Fibroblast of lung (primary cell): ENCODE measurements at regions not wholly inside any gene's neighbourhood (a gene's known extent, or its start where the extent isn't known, plus 50 kb on each side); places are given as distances from the start of the nearest gene placed in this dataset.

Source experiments
- DNase-seq, 2 donors: peaks; one replicate each; pipeline versions ENCODE4 v3.0.0 to v3.0.0-alpha.2; 2010; ENCODE audit warnings: low read depth in 2 of 2
- H2AFZ ChIP-seq: 2 replicates; pipeline ENCODE4 v1.5.1; 2012; ENCODE audit warnings: low read length, control low read depth, inconsistent platforms
- H3K27ac ChIP-seq: 2 replicates; pipeline ENCODE4 v1.5.1; 2011; ENCODE audit warnings: low read length, control low read depth; ENCODE audit not compliant: insufficient read depth
- H3K27me3 ChIP-seq: 2 replicates; pipeline ENCODE4 v1.5.1; 2011; ENCODE audit warnings: mild to moderate bottlenecking, low read length; ENCODE audit not compliant: control insufficient read depth, insufficient read depth
- H3K36me3 ChIP-seq: 2 replicates; pipeline ENCODE4 v1.5.1; 2011; ENCODE audit warnings: low read length; ENCODE audit not compliant: control insufficient read depth, insufficient read depth
- H3K4me1 ChIP-seq: 2 replicates; pipeline ENCODE4 v1.5.1; 2011; ENCODE audit warnings: low read length; ENCODE audit not compliant: control insufficient read depth, insufficient read depth; ENCODE audit errors: extremely low read depth
- H3K4me2 ChIP-seq: 2 replicates; pipeline ENCODE4 v1.5.1; 2011; ENCODE audit warnings: low read length, control low read depth; ENCODE audit not compliant: insufficient read depth; ENCODE audit errors: extremely low read depth
- H3K4me3 ChIP-seq, 4 experiments: fragments of 200-600 bp in 1 of 4; sonication (generic) in 1 of 4; replicated peaks in 1 of 4; 2 replicates each; pipeline ENCODE4 v1.5.1; 2011 to 2016; ENCODE audit warnings: low read length in 4 of 4, low read depth in 3 of 4, mild to moderate bottlenecking in 3 of 4, control low read depth in 2 of 4, inconsistent platforms in 1 of 4, mixed read lengths in 1 of 4; ENCODE audit not compliant: insufficient read depth in 1 of 4; ENCODE audit errors: control extremely low read depth in 1 of 4
- H3K79me2 ChIP-seq: 2 replicates; pipeline ENCODE4 v1.5.1; 2012; ENCODE audit warnings: mild to moderate bottlenecking, low read length, inconsistent platforms; ENCODE audit not compliant: control insufficient read depth, insufficient read depth
- H3K9ac ChIP-seq: 2 replicates; pipeline ENCODE4 v1.5.1; 2011; ENCODE audit warnings: mild to moderate bottlenecking, low read length, control low read depth; ENCODE audit not compliant: insufficient read depth
- H3K9me3 ChIP-seq: 2 replicates; pipeline ENCODE4 v1.5.1; 2012; ENCODE audit warnings: low read depth, low read length; ENCODE audit not compliant: control insufficient read depth, insufficient read depth
- H4K20me1 ChIP-seq: 2 replicates; pipeline ENCODE4 v1.5.1; 2011; ENCODE audit warnings: low read length; ENCODE audit not compliant: control insufficient read depth, insufficient read depth; ENCODE audit errors: extremely low read depth
- CTCF ChIP-seq, 2 donors: IDR thresholded peaks in 1 of 2; conservative IDR thresholded peaks in 1 of 2; 1 replicate in 1 of 2; 2 replicates in 1 of 2; pipeline ENCODE4 v1.5.1; 2011 to 2012; ENCODE audit warnings: low read length in 2 of 2, control low read depth in 1 of 2, inconsistent platforms in 1 of 2, low read depth in 1 of 2, mild to moderate bottlenecking in 1 of 2
- EZH2 ChIP-seq: IDR thresholded peaks from 2 replicates; pipeline ENCODE4 v1.5.1; 2012; ENCODE audit warnings: low read length, control low read depth, mild to moderate bottlenecking; ENCODE audit errors: missing control alignments

GRCh38 chr1:67991546-67991945 is 58.9 kb downstream of the DIRAS3 start:
- H3K9ac ChIP-seq, result no peak overlapping the region
- no peaks in the 10 kb centered on the region for H3K27me3 ChIP-seq
- no peak overlapping the region for H3K27ac ChIP-seq
- H3K4me1 ChIP-seq, result peaks cover 2% of the 10 kb centered on the region
- H2AFZ ChIP-seq, result no peak overlapping the region
- H3K4me3 ChIP-seq, result no peak overlapping the region
- H3K4me2 ChIP-seq, result no peak overlapping the region
- H3K79me2 ChIP-seq, result no peaks in the 10 kb centered on the region
- DNase-seq, result no peak
- no peak for TF ChIP-seq EZH2
- TF ChIP-seq CTCF (conservative IDR thresholded peaks at IDR 0.05 in 1 of 2, IDR thresholded peaks at IDR 0.05 in 1 of 2; ENCODE audit: low read depth in 1 of 2, low read length in 2 of 2), result no peak
- no peaks in the 10 kb centered on the region for H3K9me3 ChIP-seq
- H3K36me3 ChIP-seq, result no peaks in the 10 kb centered on the region
- no peaks in the 10 kb centered on the region for H4K20me1 ChIP-seq

GRCh38 chr1:67988066-67988465 is 62.4 kb downstream of the DIRAS3 start:
- Histone ChIP-seq H3K4me3 (no peak overlapping the region), H3K9me3 (no peaks in the 10 kb centered on the region), H3K27ac (no peak overlapping the region), H3K4me2 (no peak overlapping the region), H3K9ac (no peak overlapping the region), H4K20me1 (no peaks in the 10 kb centered on the region), H3K36me3 (no peaks in the 10 kb centered on the region), H3K4me1 (peaks cover 2% of the 10 kb centered on the region), H2AFZ (no peak overlapping the region), H3K27me3 (no peaks in the 10 kb centered on the region), H3K79me2 (no peaks in the 10 kb centered on the region)
- no peak for TF ChIP-seq EZH2
- DNase-seq, result peak; percentile 33 to 71

- Histone ChIP-seq H3K9ac (no peak overlapping the region), H3K27me3 (no peaks in the 10 kb centered on the region), H3K9me3 (no peaks in the 10 kb centered on the region), H2AFZ (no peak overlapping the region), H3K79me2 (no peaks in the 10 kb centered on the region), H3K27ac (peak overlapping the region; percentile 34), H4K20me1 (no peaks in the 10 kb centered on the region), H3K4me1 (peaks cover 2% of the 10 kb centered on the region), H3K4me3 (no peak overlapping the region), H3K4me2 (no peak overlapping the region), H3K36me3 (no peaks in the 10 kb centered on the region)
- DNase-seq, result peak; percentile 95 to 99
- TF ChIP-seq CTCF (conservative IDR thresholded peaks at IDR 0.05 in 1 of 2, IDR thresholded peaks at IDR 0.05 in 1 of 2; ENCODE audit: low read depth in 1 of 2, low read length in 2 of 2) (no peak), EZH2 (no peak)
Measured at GRCh38 chr1:67987046-67987799, 63.2 kb downstream of the DIRAS3 start.
